ENCODE measurements at regions not wholly inside any gene's neighbourhood (a gene's known extent, or its start where the extent isn't known, plus 50 kb on each side); places are given as distances from the start of the nearest gene placed in this dataset.

DNA sequence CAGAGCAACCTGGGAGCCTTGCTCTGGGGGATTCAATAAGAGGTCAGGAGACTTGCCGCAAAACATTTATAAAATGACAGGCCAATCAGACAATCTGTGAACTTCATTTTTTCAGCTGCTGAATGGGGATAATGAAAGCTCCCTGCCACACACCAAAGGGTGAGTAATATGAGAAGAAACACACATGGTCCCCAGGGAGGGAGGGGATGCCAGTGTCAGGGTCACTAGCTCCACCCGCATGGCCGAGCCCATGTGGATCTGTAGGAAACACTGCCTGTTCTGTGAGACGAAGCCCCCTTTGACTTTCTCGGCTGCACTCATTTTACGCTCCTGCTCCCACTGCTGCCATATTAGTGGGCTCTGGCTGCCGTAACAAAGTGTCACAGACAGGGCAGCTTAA lies 521.0 kb upstream of the RAB6C start:
- TF ChIP-seq Cebpa-rat (IDR thresholded peaks at IDR 0.05) = no peak

DNA sequence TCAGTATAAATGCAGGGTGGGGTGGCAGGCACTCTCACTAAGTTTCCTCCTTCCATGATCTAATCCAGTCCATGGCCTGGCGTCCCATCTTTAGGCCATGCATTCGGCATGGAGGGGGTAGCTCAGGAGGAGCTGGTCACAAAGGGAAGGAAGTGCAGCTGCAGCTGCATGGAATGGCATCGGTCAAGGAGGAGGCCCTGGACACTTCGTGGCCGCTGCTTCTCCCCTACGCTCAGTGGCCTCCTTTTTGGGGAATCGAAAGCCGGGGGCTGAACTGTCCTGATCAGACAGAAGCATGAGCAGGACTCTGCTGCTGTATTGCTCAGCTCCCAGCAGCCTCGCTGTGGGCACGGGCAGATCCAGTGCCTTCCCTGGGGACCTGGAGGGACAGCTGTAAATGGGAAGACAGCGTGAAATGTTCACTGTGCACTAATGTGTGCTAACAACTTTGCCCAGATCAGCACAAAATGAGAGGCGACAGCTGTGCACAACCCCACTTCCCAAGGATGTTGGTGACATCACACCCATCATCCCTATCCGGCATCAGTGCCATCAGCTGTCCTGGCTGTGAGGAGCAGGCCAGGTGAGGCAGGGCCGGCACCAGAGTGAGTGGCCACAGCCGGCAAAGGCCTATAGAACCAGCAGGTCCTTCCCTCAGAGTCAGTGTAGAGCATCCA lies 520.1 kb upstream of the RAB6C start:
- peaks cover 6 to 23% (median 12%) of the 10 kb centered on the region in 10 experiments; a peak in 19 of 20 replicates for H3K4me1 ChIP-seq
- H3K4me2 ChIP-seq = no peak overlapping the region
- H3K9ac ChIP-seq = no peak overlapping the region
- no peaks in the 10 kb centered on the region for H3K36me3 ChIP-seq
- no peak for TF ChIP-seq Cebpa-rat (IDR thresholded peaks at IDR 0.05)
- no peak overlapping the region for H3K27ac ChIP-seq
- no peaks in the 10 kb centered on the region for H3K27me3 ChIP-seq
- H3K9me3 ChIP-seq (replicated peaks in 1 of 11) = 0 out of 22 replicates have a peak, but pooled peaks cover 0 to under 1% (median 0%) of the 10 kb centered on the region in 11 experiments
- no peaks in the 10 kb centered on the region for H4K20me1 ChIP-seq
- no peak overlapping the region for H3K4me3 ChIP-seq

More for the DNA sequence above, 521.0 kb upstream of the RAB6C start:
- Histone ChIP-seq H3K9ac (no peak overlapping the region), H3K4me1 (peaks cover 0 to 14% (median 3%) of the 10 kb centered on the region in 10 experiments; a peak in 8 of 20 replicates), H3K4me2 (peak overlapping the region in 2 of 11 experiments; percentile 12 to 45; a peak in 3 of 22 replicates), H3K36me3 (no peaks in the 10 kb centered on the region), H3K4me3 (no peak overlapping the region), H3K9me3 (replicated peaks in 1 of 11) (no peaks in the 10 kb centered on the region), H4K20me1 (no peaks in the 10 kb centered on the region), H3K27me3 (no peaks in the 10 kb centered on the region), H3K27ac (no peak overlapping the region)

DNA sequence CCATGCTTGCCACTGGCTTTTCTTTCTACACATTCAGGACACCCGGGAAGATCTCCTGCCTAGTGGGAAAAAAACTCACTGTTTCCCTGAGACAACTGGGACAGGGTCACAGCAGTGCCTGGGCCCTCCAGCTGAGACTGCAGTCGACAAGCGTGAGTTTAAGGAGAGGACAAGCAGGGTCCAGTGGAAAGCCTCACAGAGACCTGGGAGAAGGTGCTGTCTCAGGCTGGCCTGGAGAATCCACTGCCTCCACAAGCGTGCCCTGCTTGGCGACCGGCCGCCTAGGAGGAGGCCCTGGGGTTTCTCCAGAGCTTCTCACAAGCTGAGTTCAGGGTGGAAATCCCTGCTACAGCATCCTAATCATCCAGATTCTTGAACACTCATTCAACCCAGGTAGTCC lies 519.6 kb upstream of the RAB6C start:
- H3K4me3 ChIP-seq = no peak overlapping the region
- no peak overlapping the region for H3K4me2 ChIP-seq
- no peaks in the 10 kb centered on the region for H3K36me3 ChIP-seq
- H3K27me3 ChIP-seq = no peaks in the 10 kb centered on the region
- peaks cover 12 to 29% (median 17%) of the 10 kb centered on the region in 10 experiments; a peak in 19 of 20 replicates for H3K4me1 ChIP-seq
- no peak for TF ChIP-seq Cebpa-rat (IDR thresholded peaks at IDR 0.05)
- H3K27ac ChIP-seq = no peak overlapping the region
- H3K9ac ChIP-seq = no peak overlapping the region
- no peaks in the 10 kb centered on the region for H4K20me1 ChIP-seq
- peaks cover 0 to 6% (median 4%) of the 10 kb centered on the region in 11 experiments; a peak in 15 of 22 replicates for H3K9me3 ChIP-seq (replicated peaks in 1 of 11)

DNA sequence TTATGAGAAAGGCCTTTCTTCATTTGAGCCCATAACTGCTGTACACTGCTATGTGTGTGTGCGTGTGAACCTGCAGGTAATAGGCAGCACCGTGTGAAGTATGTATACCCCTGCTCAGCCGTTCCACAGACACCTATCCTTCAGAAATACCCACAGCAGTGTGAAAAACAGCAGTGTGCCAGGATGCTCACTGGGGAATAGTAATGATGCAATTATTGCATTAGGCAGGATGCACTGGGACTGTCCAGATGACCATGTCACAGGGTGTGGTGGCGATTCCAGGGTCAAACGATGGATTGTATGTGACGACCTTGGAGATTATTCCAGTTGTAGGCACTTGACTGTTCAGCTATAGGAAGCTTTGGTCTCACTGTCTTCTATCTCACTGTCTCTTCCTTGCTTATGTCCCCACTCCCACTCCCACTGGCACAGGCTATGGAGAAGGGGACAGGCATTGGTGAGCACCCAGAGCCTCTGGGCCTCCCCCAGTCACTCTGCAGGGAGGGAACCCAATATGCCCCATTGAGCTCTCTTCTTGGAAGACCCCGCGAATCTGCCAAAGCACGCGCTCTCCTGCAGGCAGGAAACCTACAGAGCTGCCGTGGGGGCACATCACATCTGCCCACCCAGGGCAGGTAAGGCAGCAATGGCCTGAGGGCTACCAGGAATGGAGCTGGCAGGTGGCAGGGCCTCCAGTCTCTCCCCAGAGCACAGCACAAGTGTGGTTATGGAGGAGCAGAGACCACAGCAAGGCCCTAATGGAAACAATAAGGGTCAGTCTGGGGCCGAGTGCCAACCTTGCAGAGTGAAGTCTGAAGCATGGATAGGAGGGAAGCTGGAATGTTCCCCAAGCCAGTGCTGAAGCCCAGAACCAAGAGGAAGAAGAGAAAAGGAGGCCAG lies 518.9 kb upstream of the RAB6C start:
- H3K4me1 ChIP-seq = peaks cover 16 to 31% (median 20%) of the 10 kb centered on the region in 10 experiments; a peak in 19 of 20 replicates
- no peaks in the 10 kb centered on the region for H3K36me3 ChIP-seq
- no peak overlapping the region for H3K4me3 ChIP-seq
- H3K27me3 ChIP-seq = no peaks in the 10 kb centered on the region
- H3K4me2 ChIP-seq = no peak overlapping the region
- TF ChIP-seq Cebpa-rat (IDR thresholded peaks at IDR 0.05) = no peak
- no peaks in the 10 kb centered on the region for H4K20me1 ChIP-seq
- H3K27ac ChIP-seq = no peak overlapping the region
- H3K9ac ChIP-seq = no peak overlapping the region
- peaks cover 0 to 12% (median 11%) of the 10 kb centered on the region in 11 experiments; a peak in 15 of 22 replicates for H3K9me3 ChIP-seq (replicated peaks in 1 of 11)

DNA sequence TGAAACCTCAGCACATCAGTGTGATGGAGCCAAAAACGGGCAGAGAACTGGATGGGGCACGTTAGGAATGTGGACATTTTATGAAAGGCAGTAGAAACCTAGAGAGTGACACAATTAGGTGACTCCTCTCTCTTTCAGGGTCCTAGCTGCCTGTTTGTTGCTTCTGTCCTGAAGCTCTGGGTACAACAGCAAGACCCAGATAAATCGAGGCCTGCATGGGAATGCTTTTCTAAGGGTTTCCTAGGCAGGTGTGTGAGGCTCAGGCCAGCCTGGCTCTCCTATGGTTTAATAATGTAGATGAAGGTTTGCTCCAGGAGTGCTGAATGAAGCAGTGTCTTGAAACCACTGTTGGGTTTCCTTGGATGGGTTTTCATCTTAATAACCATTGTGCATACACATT lies 517.1 kb upstream of the RAB6C start:
- Histone ChIP-seq H3K36me3 (no peaks in the 10 kb centered on the region), H3K4me2 (no peak overlapping the region), H3K4me1 (peaks cover 16 to 31% (median 20%) of the 10 kb centered on the region in 10 experiments; a peak in 19 of 20 replicates), H3K27me3 (no peaks in the 10 kb centered on the region), H3K27ac (no peak overlapping the region), H3K9me3 (replicated peaks in 1 of 11) (peaks cover 0 to 25% (median 15%) of the 10 kb centered on the region in 11 experiments; a peak in 15 of 22 replicates), H3K4me3 (no peak overlapping the region), H3K9ac (no peak overlapping the region), H4K20me1 (no peaks in the 10 kb centered on the region)
- TF ChIP-seq Cebpa-rat (IDR thresholded peaks at IDR 0.05) = no peak

DNA sequence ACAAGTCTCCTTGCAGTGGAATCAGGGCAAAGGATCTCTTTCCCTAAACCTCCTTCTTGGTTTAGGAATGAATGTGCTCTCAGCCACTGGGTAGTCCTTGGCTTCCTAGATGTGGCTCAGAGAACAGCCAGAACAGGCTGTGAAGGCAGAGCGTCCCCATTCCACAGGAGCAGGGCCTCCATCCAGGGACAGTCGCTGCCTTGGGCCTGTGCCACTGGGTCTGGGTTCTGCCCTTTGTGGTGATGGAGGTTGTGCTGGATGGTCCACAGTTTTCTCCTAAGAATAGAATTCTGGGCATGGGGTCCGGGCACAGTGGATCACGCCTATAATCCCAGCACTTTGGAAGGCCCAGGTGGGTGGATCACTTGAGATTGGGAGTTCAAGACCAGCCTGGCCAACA lies 516.5 kb upstream of the RAB6C start:
- H3K9ac ChIP-seq = no peak overlapping the region
- no peaks in the 10 kb centered on the region for H4K20me1 ChIP-seq
- H3K36me3 ChIP-seq = no peaks in the 10 kb centered on the region
- H3K4me1 ChIP-seq = peaks cover 16 to 31% (median 19%) of the 10 kb centered on the region in 10 experiments; a peak in 19 of 20 replicates
- no peak for TF ChIP-seq Cebpa-rat (IDR thresholded peaks at IDR 0.05)
- H3K9me3 ChIP-seq (replicated peaks in 1 of 11) = peaks cover 0 to 25% (median 15%) of the 10 kb centered on the region in 11 experiments; a peak in 15 of 22 replicates
- H3K27me3 ChIP-seq = no peaks in the 10 kb centered on the region
- H3K4me2 ChIP-seq = no peak overlapping the region
- no peak overlapping the region for H3K4me3 ChIP-seq
- H3K27ac ChIP-seq = no peak overlapping the region

DNA sequence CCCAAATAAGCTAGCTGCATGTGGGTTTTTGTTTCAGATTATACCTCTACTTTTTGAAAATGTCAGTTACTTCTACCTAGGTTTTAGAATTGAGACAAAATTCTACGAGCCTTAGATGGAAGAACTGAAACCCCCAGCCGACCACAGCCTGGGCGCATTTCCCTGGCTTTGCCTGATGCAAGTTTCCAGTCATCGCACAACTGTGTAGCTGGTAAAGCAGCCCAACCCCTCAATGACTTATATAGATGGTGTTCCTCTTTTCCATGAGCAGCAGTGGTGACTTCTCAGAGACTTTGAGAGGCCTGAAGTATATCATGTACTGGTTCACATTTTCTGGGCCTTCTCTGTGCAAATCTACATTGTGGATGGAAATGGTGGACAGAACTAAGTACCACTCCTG lies 515.4 kb upstream of the RAB6C start:
- Histone ChIP-seq H3K27ac (peak overlapping the region in 5 of 11 experiments; percentile 8 to 69 (median 54); a peak in 7 of 22 replicates), H3K4me2 (peak overlapping the region; percentile 26 to 70 (median 46)), H3K9me3 (replicated peaks in 1 of 11) (peaks cover 0 to 25% (median 15%) of the 10 kb centered on the region in 11 experiments; a peak in 15 of 22 replicates), H3K9ac (no peak overlapping the region), H3K4me1 (peaks cover 14 to 23% (median 17%) of the 10 kb centered on the region in 10 experiments; a peak in 18 of 20 replicates), H4K20me1 (no peaks in the 10 kb centered on the region), H3K27me3 (no peaks in the 10 kb centered on the region), H3K36me3 (no peaks in the 10 kb centered on the region), H3K4me3 (no peak overlapping the region)
- TF ChIP-seq Cebpa-rat (IDR thresholded peaks at IDR 0.05) = no peak

DNA sequence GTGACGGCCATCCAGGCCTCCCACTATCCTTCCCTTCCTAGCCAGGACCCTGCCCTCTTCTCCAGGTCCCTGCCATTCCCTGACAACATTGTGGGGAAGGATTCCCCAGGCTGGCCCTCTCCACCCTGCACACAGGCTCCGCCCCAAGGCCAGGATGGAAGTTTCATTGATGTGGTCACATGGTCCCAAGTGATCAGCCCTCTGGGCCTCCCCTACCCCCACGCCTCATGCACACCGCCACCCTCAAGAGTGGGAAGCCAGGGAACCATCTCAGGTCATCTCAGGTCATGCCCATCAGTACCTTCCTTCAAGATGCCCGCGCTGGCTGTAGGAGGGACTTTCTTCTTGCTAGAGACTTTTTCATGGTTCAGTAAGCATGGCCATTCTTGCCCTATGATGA lies 514.8 kb upstream of the RAB6C start:
- H3K27me3 ChIP-seq = no peaks in the 10 kb centered on the region
- peak overlapping the region in 5 of 11 experiments; percentile 8 to 69 (median 54); a peak in 7 of 22 replicates for H3K27ac ChIP-seq
- H3K4me2 ChIP-seq = peak overlapping the region; percentile 26 to 70 (median 45); a peak in 21 of 22 replicates
- no peak for TF ChIP-seq Cebpa-rat (IDR thresholded peaks at IDR 0.05)
- H3K4me3 ChIP-seq = no peak overlapping the region
- H3K9me3 ChIP-seq (replicated peaks in 1 of 11) = peaks cover 0 to 25% (median 15%) of the 10 kb centered on the region in 11 experiments; a peak in 15 of 22 replicates
- peaks cover 14 to 20% (median 17%) of the 10 kb centered on the region in 10 experiments; a peak in 18 of 20 replicates for H3K4me1 ChIP-seq
- no peaks in the 10 kb centered on the region for H3K36me3 ChIP-seq
- no peaks in the 10 kb centered on the region for H4K20me1 ChIP-seq
- H3K9ac ChIP-seq = no peak overlapping the region

DNA sequence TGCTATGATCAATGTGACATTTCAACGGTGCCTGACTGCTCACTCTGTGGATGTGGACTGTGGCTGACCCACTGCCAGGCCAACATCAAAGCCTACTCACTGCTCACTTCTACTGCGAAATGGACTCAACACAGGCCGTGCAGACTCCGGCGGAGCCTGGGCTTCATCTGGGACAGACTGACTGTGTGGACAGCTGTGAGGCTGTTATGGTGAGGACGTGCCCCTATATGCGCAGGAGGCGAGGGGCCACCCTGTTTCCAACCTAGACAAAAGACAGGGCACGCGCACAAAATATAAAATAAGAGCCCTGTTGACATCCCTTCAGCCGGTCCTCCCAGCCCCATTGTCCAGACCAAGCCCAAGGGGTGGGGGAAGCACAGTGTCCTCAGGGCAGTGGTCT lies 514.4 kb upstream of the RAB6C start:
- Histone ChIP-seq H3K9ac (no peak overlapping the region), H3K27ac (peak overlapping the region in 3 of 11 experiments; percentile 23 to 69 (median 63); a peak in 1 of 22 replicates), H3K4me1 (peaks cover 14 to 20% (median 17%) of the 10 kb centered on the region in 10 experiments; a peak in 18 of 20 replicates), H3K27me3 (no peaks in the 10 kb centered on the region), H4K20me1 (no peaks in the 10 kb centered on the region), H3K4me2 (peak overlapping the region in 10 of 11 experiments; percentile 26 to 70 (median 47); a peak in 16 of 22 replicates), H3K36me3 (no peaks in the 10 kb centered on the region), H3K4me3 (no peak overlapping the region), H3K9me3 (replicated peaks in 1 of 11) (peaks cover 0 to 25% (median 15%) of the 10 kb centered on the region in 11 experiments; a peak in 15 of 22 replicates)
- no peak for TF ChIP-seq Cebpa-rat (IDR thresholded peaks at IDR 0.05)

Measured in BLaER1 treated with 17β-estradiol and CSF1 and Interleukin-3, amounts not matched to agents 10 nM and 100 nM (cell line).